ENCODE measurements at regions not wholly inside any gene's neighbourhood (a gene's known extent, or its start where the extent isn't known, plus 50 kb on each side); places are given as distances from the start of the nearest gene placed in this dataset.
"Not testable (repeated sequence)": the region's sequence is repeated elsewhere in the genome, so short reads cannot be mapped to it uniquely, and the experiment has no call there.

DNA sequence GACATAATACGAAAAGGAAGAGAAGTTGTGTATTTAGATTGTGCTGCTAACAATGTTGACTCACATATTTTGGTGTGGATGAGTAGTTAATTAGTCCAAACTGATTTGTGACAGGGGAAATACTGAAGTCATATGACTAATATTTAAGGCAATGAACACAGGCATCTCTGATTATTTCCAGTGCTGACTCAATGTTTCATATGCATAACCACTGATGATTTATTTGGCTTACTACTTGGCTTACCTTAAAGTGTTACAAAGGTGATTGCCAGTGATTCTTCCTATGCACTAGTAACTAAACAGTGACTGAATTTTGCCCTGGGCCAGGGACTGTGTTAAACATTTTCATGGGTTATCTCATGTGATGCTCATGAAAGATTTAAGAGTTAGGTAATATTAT, 722.6 kb downstream of the METTL4 start:
- POLR2A ChIA-PET = no interaction called here
- CTCF ChIA-PET = no interaction called here
- no peak for DNase-seq (ENCODE audit: extremely low spot score)
- no peak for TF ChIP-seq SP1 (IDR thresholded peaks at IDR 0.05)
- no peak for TF ChIP-seq FOXK2 (IDR thresholded peaks at IDR 0.05)
- TF ChIP-seq SUZ12 (IDR thresholded peaks at IDR 0.05) = no peak
- no peak for TF ChIP-seq HDGF (IDR thresholded peaks at IDR 0.05; ENCODE audit: borderline replicate concordance)
- TF ChIP-seq CTBP1 (IDR thresholded peaks at IDR 0.05; ENCODE audit: borderline replicate concordance) = no peak
- no peak for TF ChIP-seq LEF1 (IDR thresholded peaks at IDR 0.05; ENCODE audit: borderline replicate concordance)
- no peak for TF ChIP-seq ZNF384 (IDR thresholded peaks at IDR 0.05)
- TF ChIP-seq FOXA1 (IDR thresholded peaks at IDR 0.05) = no peak
- TF ChIP-seq NFRKB (IDR thresholded peaks at IDR 0.05) = no peak
- no peak for TF ChIP-seq L3MBTL2 (conservative IDR thresholded peaks at IDR 0.05)
- TF ChIP-seq, protein P1, sequence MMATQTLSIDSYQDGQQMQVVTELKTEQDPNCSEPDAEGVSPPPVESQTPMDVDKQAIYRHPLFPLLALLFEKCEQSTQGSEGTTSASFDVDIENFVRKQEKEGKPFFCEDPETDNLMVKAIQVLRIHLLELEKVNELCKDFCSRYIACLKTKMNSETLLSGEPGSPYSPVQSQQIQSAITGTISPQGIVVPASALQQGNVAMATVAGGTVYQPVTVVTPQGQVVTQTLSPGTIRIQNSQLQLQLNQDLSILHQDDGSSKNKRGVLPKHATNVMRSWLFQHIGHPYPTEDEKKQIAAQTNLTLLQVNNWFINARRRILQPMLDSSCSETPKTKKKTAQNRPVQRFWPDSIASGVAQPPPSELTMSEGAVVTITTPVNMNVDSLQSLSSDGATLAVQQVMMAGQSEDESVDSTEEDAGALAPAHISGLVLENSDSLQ (IDR thresholded peaks at IDR 0.05) = no peak

DNA sequence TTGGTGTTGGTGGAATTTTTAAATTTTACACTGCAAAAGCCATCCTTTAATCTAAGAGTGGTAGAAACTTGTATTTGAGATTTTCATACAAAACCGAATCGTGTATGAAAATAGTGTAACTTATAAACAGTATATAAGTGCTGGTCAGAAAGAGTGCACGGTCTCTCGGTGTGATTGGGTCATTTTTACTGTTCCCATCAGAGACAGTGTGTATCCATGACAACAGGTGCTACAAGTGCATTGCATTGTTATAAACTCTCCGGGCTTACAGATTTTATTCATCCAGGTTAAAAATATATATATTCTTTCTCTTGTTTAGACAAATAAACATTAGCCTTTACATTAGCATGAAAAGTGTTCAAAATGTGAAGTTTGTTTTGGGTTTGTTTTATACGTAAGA, 721.9 kb downstream of the METTL4 start:
- CTCF ChIA-PET = no interaction called here
- DNase-seq (ENCODE audit: extremely low spot score) = no peak
- TF ChIP-seq CTBP1 (IDR thresholded peaks at IDR 0.05; ENCODE audit: borderline replicate concordance) (no peak), ZNF384 (IDR thresholded peaks at IDR 0.05) (no peak), FOXK2 (IDR thresholded peaks at IDR 0.05) (no peak), ARNT (IDR thresholded peaks at IDR 0.05) (no peak)
- POLR2A ChIA-PET = no interaction called here

DNA sequence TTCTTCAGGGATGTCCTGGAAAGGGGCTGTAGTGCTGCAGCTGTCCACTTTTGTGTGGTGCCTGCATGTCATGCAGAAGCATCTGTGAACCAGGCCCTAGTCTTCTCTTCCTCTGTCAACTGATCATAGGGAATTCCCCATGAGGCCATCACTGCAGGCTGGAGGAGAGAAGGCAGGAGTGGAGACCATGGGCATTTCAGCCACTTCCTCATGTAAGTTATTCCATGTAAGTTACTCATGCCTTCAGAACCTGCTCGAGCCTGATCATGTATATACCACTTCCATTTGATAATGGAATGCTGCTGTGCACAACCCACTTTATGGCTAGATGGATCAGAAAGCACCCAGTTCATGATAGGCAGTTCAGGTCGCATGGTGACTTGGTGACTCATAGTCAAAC, 714.0 kb downstream of the METTL4 start:
- CTCF ChIA-PET; POLR2A ChIA-PET; DNase-seq (ENCODE audit: extremely low spot score): not testable (repeated sequence)

DNA sequence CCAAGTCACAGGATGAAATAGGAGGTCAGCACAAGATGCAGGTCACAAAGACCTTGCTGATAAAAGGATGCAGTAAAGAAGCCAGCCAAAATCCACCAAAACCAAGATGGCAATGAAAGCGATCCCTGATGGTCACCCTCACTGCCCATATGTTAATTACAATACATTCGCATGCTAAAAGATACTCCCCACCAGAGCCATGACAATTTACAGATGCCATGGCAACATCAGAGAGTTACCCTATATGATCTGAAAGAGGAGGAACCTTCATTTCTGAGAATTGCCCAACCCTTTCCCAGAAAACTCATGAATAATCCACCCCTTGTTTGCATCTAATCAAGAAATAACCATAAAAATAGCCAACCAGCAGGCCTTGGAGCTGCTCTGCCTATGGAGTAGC, 709.8 kb downstream of the METTL4 start:
- ChIA-PET CTCF (no interaction called here), POLR2A (no interaction called here)
- DNase-seq (ENCODE audit: extremely low spot score) = no peak
- no peak for TF ChIP-seq ZNF384 (IDR thresholded peaks at IDR 0.05)
- no peak for TF ChIP-seq SUZ12 (IDR thresholded peaks at IDR 0.05)

DNA sequence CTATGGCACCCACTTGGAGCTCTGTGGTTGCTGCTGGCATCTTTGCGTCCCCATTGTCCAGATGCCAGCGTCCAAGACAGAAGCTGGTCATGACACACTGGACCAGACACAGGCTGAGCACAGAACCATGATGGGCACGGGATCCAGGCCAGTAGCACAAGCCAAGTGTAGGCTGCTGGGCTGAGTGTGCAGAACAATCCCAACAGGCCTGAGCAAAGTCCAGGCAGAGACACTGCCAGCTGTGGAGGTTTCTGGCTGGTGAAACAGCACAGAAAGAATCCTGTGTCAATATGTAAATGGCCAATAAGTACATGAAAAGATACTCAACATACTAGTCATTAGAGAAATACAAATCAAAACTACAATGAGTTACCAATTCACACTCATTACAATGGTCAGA, 705.4 kb downstream of the METTL4 start:
- CTCF ChIA-PET = no interaction called here
- TF ChIP-seq SP1 (IDR thresholded peaks at IDR 0.05) (no peak), FOXA1 (IDR thresholded peaks at IDR 0.05) (no peak), LEF1 (IDR thresholded peaks at IDR 0.05; ENCODE audit: borderline replicate concordance) (no peak), FOXK2 (IDR thresholded peaks at IDR 0.05) (no peak), BHLHE40 (IDR thresholded peaks at IDR 0.05; ENCODE audit: borderline replicate concordance) (no peak), NFRKB (IDR thresholded peaks at IDR 0.05) (no peak), ELF4 (IDR thresholded peaks at IDR 0.05) (no peak), TARDBP (IDR thresholded peaks at IDR 0.05) (no peak), ARNT (IDR thresholded peaks at IDR 0.05) (no peak), FOXM1 (IDR thresholded peaks at IDR 0.05; ENCODE audit: borderline replicate concordance) (no peak), CTBP1 (IDR thresholded peaks at IDR 0.05; ENCODE audit: borderline replicate concordance) (no peak)
- POLR2A ChIA-PET = no interaction called here
- no peak for DNase-seq (ENCODE audit: extremely low spot score)

DNA sequence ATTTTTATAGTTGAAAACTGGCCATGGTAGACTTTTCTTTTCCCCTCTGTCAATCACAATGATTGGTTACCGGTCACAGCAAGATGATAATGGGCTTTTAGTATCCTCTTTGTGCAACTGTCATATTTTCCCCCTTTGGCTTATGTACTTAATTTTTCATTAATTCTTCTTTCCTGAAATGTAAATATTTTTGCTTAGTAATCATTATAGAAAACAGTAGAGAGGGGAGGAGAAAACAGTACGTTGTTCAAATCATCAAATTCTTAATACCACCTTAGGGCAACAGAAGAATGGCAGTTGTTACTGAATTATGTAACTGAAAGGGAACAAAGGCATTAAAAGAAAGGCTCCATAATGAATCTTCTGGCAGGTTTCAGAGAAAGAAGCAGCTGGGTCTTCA, 699.0 kb downstream of the METTL4 start:
- ChIA-PET CTCF (no interaction called here), POLR2A (no interaction called here)
- TF ChIP-seq L3MBTL2 (conservative IDR thresholded peaks at IDR 0.05) (no peak), SP1 (IDR thresholded peaks at IDR 0.05) (no peak), LEF1 (IDR thresholded peaks at IDR 0.05; ENCODE audit: borderline replicate concordance) (no peak), CTBP1 (IDR thresholded peaks at IDR 0.05; ENCODE audit: borderline replicate concordance) (no peak), ARNT (IDR thresholded peaks at IDR 0.05) (no peak), FOXA1 (IDR thresholded peaks at IDR 0.05) (no peak), FOXK2 (IDR thresholded peaks at IDR 0.05) (no peak), BHLHE40 (IDR thresholded peaks at IDR 0.05; ENCODE audit: borderline replicate concordance) (no peak), SUZ12 (IDR thresholded peaks at IDR 0.05) (no peak), ZNF384 (IDR thresholded peaks at IDR 0.05) (no peak), ELF4 (IDR thresholded peaks at IDR 0.05) (no peak), HDGF (IDR thresholded peaks at IDR 0.05; ENCODE audit: borderline replicate concordance) (no peak), FOXM1 (IDR thresholded peaks at IDR 0.05; ENCODE audit: borderline replicate concordance) (no peak), NFRKB (IDR thresholded peaks at IDR 0.05) (no peak), TARDBP (IDR thresholded peaks at IDR 0.05) (no peak)
- TF ChIP-seq, protein P1 (IDR thresholded peaks at IDR 0.05) = no peak
- no peak for DNase-seq (ENCODE audit: extremely low spot score)

DNA sequence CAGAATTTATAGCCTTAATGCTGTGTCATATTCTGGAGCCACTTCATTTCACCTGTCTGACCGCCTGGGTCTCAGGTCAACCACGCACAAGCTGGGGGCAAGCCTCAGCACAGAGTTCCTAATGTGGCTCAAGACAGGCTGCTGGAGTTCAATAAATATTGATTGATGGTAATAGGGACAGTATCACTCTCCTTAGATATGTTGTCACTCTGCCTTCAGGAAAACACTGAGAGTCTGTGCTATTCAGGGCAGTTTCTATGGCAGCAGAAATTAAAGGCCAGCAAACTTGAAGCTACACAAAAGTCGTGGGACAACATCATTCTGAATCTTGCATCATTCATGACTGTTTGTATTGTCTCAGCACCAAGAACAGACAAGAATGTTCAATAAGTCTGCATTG, 696.1 kb downstream of the METTL4 start:
- TF ChIP-seq ELF4 (IDR thresholded peaks at IDR 0.05) = no peak
- TF ChIP-seq ZNF384 (IDR thresholded peaks at IDR 0.05) = no peak
- no peak for TF ChIP-seq LEF1 (IDR thresholded peaks at IDR 0.05; ENCODE audit: borderline replicate concordance)
- no peak for TF ChIP-seq SUZ12 (IDR thresholded peaks at IDR 0.05)
- no peak for TF ChIP-seq ARNT (IDR thresholded peaks at IDR 0.05)
- no peak for DNase-seq (ENCODE audit: extremely low spot score)
- ChIA-PET POLR2A (no interaction called here), CTCF (no interaction called here)

DNA sequence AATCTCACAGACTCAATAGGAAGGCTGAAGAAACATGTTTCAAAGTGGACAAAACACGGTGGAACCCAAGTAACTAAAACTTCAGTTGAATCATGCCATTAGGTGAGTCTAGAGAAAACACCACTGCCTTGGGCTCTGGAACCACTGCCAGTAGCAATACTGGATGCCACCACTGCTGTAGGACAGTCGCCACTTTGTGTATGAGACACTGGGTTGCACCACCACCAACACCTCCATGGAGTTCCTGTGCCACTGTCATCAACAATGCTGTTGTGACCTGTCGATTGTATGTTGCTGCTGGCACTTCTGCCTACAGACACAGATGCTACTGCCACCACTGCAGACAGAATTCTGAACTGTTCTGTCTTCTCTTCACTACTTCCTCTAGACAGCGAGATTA, 686.7 kb downstream of the METTL4 start:
- no peak for DNase-seq (ENCODE audit: extremely low spot score)
- POLR2A ChIA-PET = no interaction called here
- CTCF ChIA-PET = no interaction called here
- TF ChIP-seq NFRKB (IDR thresholded peaks at IDR 0.05) (no peak), BHLHE40 (IDR thresholded peaks at IDR 0.05; ENCODE audit: borderline replicate concordance) (no peak), ZNF384 (IDR thresholded peaks at IDR 0.05) (no peak), TARDBP (IDR thresholded peaks at IDR 0.05) (no peak), HDGF (IDR thresholded peaks at IDR 0.05; ENCODE audit: borderline replicate concordance) (no peak), ELF4 (IDR thresholded peaks at IDR 0.05) (no peak), ARNT (IDR thresholded peaks at IDR 0.05) (no peak), L3MBTL2 (conservative IDR thresholded peaks at IDR 0.05) (no peak), SUZ12 (IDR thresholded peaks at IDR 0.05) (no peak), LEF1 (IDR thresholded peaks at IDR 0.05; ENCODE audit: borderline replicate concordance) (no peak), FOXM1 (IDR thresholded peaks at IDR 0.05; ENCODE audit: borderline replicate concordance) (no peak), CTBP1 (IDR thresholded peaks at IDR 0.05; ENCODE audit: borderline replicate concordance) (no peak), SP1 (IDR thresholded peaks at IDR 0.05) (no peak), FOXA1 (IDR thresholded peaks at IDR 0.05) (no peak), FOXK2 (IDR thresholded peaks at IDR 0.05) (no peak)
- TF ChIP-seq, protein P1 (IDR thresholded peaks at IDR 0.05) = no peak

All from HEK293T (cell line).